ENCODE measurements at regions not wholly inside any gene's neighbourhood (a gene's known extent, or its start where the extent isn't known, plus 50 kb on each side); places are given as distances from the start of the nearest gene placed in this dataset.

DNA sequence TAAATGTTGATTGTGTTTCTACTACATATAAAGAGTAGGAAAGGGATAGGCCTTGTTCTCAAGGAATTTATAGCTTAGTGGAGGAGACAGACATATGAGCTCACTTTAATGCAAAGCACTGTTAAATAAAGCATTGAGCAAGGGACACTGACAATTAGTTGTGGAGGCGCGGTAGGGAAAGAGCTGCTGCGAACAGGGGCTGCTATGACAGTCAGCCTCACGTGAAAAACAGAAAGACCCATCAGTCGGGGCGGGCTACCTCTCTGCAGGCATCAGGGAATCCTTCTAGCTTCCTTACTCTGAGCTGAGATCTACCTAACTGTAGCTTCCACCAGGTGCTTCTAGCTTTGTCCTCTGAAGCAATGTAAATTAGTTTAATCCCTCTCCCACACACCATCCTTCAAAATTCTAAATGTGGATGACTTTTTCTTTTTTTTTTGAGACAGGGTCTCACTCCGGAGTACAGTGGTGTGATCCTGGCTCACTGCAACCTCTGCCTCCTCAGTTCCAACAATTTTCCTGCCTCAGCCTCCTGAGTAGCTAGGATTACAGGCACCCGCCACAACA, 129.9 kb upstream of the ZFHX3 start:
- TF ChIP-seq, protein P1, sequence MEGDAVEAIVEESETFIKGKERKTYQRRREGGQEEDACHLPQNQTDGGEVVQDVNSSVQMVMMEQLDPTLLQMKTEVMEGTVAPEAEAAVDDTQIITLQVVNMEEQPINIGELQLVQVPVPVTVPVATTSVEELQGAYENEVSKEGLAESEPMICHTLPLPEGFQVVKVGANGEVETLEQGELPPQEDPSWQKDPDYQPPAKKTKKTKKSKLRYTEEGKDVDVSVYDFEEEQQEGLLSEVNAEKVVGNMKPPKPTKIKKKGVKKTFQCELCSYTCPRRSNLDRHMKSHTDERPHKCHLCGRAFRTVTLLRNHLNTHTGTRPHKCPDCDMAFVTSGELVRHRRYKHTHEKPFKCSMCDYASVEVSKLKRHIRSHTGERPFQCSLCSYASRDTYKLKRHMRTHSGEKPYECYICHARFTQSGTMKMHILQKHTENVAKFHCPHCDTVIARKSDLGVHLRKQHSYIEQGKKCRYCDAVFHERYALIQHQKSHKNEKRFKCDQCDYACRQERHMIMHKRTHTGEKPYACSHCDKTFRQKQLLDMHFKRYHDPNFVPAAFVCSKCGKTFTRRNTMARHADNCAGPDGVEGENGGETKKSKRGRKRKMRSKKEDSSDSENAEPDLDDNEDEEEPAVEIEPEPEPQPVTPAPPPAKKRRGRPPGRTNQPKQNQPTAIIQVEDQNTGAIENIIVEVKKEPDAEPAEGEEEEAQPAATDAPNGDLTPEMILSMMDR (IDR thresholded peaks at IDR 0.05; ENCODE audit: control insufficient read depth, extremely low read depth, insufficient read depth), result no peak
- DNase-seq (ENCODE audit: low read depth), result no peak
- H3K4me3 ChIP-seq (ENCODE audit: low read depth, low read length), result no peak overlapping the region

- DNase-seq (ENCODE audit: low read depth), result no peak
- no peak overlapping the region for H3K4me3 ChIP-seq (ENCODE audit: low read depth, low read length)
- TF ChIP-seq, protein P1 (IDR thresholded peaks at IDR 0.05; ENCODE audit: control insufficient read depth, extremely low read depth, insufficient read depth), result 0 out of 2 replicates have a peak, but pooled peaks have one; percentile 28
These were observed 128.7 kb upstream of the ZFHX3 start for GRCh38 chr16:73176577-73177013.

- TF ChIP-seq, protein P1 (IDR thresholded peaks at IDR 0.05; ENCODE audit: control insufficient read depth, extremely low read depth, insufficient read depth), result no peak
- H3K4me3 ChIP-seq (ENCODE audit: low read depth, low read length), result no peak overlapping the region
- no peak for DNase-seq (ENCODE audit: low read depth)
These were observed 125.2 kb upstream of the ZFHX3 start for GRCh38 chr16:73172973-73173709.

DNA sequence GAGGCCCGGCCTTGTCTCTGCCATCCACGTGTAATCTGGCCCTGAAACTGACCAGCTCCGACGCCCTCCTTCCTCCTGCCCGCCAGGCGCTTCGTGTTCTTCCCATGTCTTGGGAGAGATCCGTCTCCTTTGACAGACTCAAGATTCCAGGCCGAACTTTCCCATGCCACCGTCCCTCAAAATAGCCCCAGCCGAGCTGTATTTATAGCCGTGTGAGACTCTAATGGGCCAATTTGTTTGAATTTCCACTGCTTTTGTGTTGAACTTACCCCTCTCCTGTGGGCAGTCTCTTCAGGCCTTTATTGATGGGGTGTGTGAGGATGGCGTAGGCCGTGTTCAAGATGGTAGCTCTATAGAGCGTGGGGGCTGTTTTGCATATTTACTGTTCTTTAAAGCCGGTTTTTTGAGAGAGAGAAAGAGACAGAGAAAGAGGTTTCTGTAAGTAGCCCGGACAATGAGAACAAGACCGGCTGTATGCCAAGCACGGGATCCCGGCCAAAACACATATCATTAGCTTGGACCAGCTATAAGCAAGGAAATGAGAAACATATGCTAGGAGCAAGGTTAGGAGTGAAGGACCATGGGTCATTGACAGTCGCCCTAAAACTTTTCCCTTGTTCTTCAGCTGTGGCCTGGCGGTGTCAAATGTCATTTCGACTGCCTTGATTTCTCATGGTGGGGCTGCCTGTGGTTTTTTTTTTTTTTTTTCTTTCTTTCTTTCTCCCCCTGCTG, 124.5 kb upstream of the ZFHX3 start:
- DNase-seq (ENCODE audit: low read depth), result peak; percentile 82
- no peak overlapping the region for H3K4me3 ChIP-seq (ENCODE audit: low read depth, low read length)
- TF ChIP-seq, protein P1 (IDR thresholded peaks at IDR 0.05; ENCODE audit: control insufficient read depth, extremely low read depth, insufficient read depth), result no peak

GRCh38 chr16:73171901-73172240, 123.9 kb upstream of the ZFHX3 start:
- TF ChIP-seq, protein P1 (IDR thresholded peaks at IDR 0.05; ENCODE audit: control insufficient read depth, extremely low read depth, insufficient read depth), result no peak
- no peak overlapping the region for H3K4me3 ChIP-seq (ENCODE audit: low read depth, low read length)
- no peak for DNase-seq (ENCODE audit: low read depth)

- TF ChIP-seq, protein P1 (IDR thresholded peaks at IDR 0.05; ENCODE audit: control insufficient read depth, extremely low read depth, insufficient read depth), result no peak
- H3K4me3 ChIP-seq (ENCODE audit: low read depth, low read length), result no peak overlapping the region
- peak; percentile 46 for DNase-seq (ENCODE audit: low read depth)
These were observed 123.5 kb upstream of the ZFHX3 start for GRCh38 chr16:73171380-73171779.
